Vagina (tissue), 2 donors: ENCODE measurements at regions not wholly inside any gene's neighbourhood (a gene's known extent, or its start where the extent isn't known, plus 50 kb on each side); places are given as distances from the start of the nearest gene placed in this dataset.

Experiments used
- DNase-seq, 2 donors: peaks; one replicate each; pipeline ENCODE4 v3.0.0-alpha.2; 2017; ENCODE audit errors: extremely low spot score in 2 of 2
- H3K27ac ChIP-seq: fragments of 200-600 bp; sonication (generic); one replicate; pipeline ENCODE4 v1.5.1; 2019
- H3K27me3 ChIP-seq: fragments of 200-600 bp; sonication (generic); one replicate; pipeline ENCODE4 v1.5.1; 2019
- H3K36me3 ChIP-seq, 2 donors: fragments of 200-600 bp; sonication (generic); one replicate each; pipeline ENCODE4 v1.5.1; 2017 to 2019
- H3K4me1 ChIP-seq: fragments of 200-600 bp; sonication (generic); one replicate; pipeline ENCODE4 v1.5.1; 2019
- H3K4me3 ChIP-seq, 2 donors: fragments of 200-600 bp; sonication (generic); 1 replicate in 1 of 2; 2 replicates in 1 of 2; pipeline ENCODE4 v1.5.1; 2016 to 2019
- H3K9me3 ChIP-seq: fragments of 200-600 bp; sonication (generic); one replicate; pipeline ENCODE4 v1.5.1; 2019
- CTCF ChIP-seq, 3 experiments: fragments of 450-650 bp in 2 of 3; fragments of 200-600 bp in 1 of 3; sonication (generic) in 1 of 3; IDR thresholded peaks; one replicate each; pipeline ENCODE4 v1.5.1; 2017 to 2019; ENCODE audit warnings: antibody characterized with exemption in 3 of 3, mild to moderate bottlenecking in 2 of 3, moderate library complexity in 2 of 3
- POLR2A ChIP-seq, 2 donors: fragments of 450-650 bp; IDR thresholded peaks; one replicate each; pipeline ENCODE4 v1.6.1; 2017; ENCODE audit warnings: antibody characterized with exemption in 2 of 2, mild to moderate bottlenecking in 2 of 2, moderate library complexity in 2 of 2
- POLR2AphosphoS5 ChIP-seq, 2 donors: sonication (generic); formaldehyde crosslinking; IDR thresholded peaks; one replicate each; pipeline ENCODE4 v1.9.0; 2017; ENCODE audit warnings: antibody characterized with exemption in 2 of 2, mild to moderate bottlenecking in 2 of 2, low read depth in 1 of 2; ENCODE audit not compliant: insufficient read depth in 1 of 2
- intact Hi-C: fragments of 100-400 bp; cut with DNase I; formaldehyde crosslinking; loops from one replicate; pipeline ENCODE4 v1.15.1; 2023

DNA sequence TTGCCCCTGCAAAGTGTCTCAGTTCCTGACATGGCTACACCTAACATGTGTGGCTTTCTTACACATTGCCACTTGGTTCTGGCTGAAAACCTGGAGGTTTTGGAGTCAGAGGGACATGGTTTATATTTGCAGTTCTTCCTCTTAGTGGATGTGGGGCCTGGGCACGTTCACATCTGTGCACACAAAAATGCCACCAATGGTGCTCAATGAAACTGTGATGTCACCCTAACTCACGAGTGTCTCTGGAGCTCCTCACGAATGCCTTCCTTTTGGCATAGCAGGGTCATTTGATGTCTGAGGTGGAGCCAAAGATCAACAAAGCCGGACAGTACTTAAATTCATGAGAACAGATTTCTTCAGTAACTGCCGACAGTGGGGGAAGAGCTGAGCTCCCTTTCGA is 231.7 kb upstream of the HS6ST1 start:
- intact Hi-C loops = no loop called here
- Histone ChIP-seq H3K36me3 (no peaks in the 10 kb centered on the region), H3K4me3 (no peak overlapping the region), H3K4me1 (no peaks in the 10 kb centered on the region), H3K27me3 (no peaks in the 10 kb centered on the region), H3K27ac (no peak overlapping the region), H3K9me3 (no peaks in the 10 kb centered on the region)
- TF ChIP-seq CTCF (IDR thresholded peaks at IDR 0.05) = no peak
- no peak for TF ChIP-seq POLR2AphosphoS5 (IDR thresholded peaks at IDR 0.05; ENCODE audit: insufficient read depth in 1 of 2, low read depth in 1 of 2)
- TF ChIP-seq POLR2A (IDR thresholded peaks at IDR 0.05) = no peak
- DNase-seq = no peak

DNA sequence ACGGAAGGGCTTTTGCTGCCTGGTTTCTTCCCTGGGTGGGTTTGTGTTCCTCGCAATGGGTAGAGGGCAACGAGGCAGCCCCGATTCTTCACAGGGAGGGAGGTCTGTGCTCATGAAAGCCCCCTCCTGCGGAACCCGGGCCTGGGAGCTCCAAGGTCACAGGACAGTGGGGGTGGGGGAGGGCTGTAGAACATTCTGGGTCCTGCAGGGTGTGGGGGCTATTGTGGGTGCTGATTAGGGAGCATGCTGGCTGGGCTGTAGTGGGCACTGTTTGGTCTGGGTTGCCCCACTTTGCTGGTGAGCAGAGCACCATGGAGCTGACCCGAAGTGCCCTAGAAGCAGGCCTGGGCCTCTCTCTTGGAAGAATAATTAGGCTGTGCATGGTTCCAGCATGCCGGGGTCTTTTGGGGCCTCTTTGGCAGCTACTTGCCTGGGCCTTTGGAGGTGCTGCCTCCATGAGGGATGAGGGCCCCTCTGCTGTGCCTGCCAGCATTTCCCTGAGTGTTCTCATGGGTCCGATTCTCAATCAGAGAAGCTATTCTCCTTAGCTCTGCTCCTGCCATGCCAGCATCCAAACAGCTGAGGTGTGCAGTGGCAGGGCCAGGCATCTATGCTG is 232.2 kb upstream of the HS6ST1 start:
- H3K27ac ChIP-seq = no peak overlapping the region
- no peak for TF ChIP-seq POLR2A (IDR thresholded peaks at IDR 0.05)
- TF ChIP-seq POLR2AphosphoS5 (IDR thresholded peaks at IDR 0.05; ENCODE audit: insufficient read depth in 1 of 2, low read depth in 1 of 2) = no peak
- TF ChIP-seq CTCF (IDR thresholded peaks at IDR 0.05) = no peak
- H3K36me3 ChIP-seq = no peaks in the 10 kb centered on the region
- H3K27me3 ChIP-seq = no peaks in the 10 kb centered on the region
- H3K4me3 ChIP-seq = no peak overlapping the region
- H3K4me1 ChIP-seq = no peaks in the 10 kb centered on the region
- DNase-seq = no peak
- intact Hi-C loops = no loop called here
- no peaks in the 10 kb centered on the region for H3K9me3 ChIP-seq

GRCh38 chr2:128551435-128551834 is 232.8 kb upstream of the HS6ST1 start:
- Histone ChIP-seq H3K9me3 (no peaks in the 10 kb centered on the region), H3K4me3 (no peak overlapping the region), H3K4me1 (no peaks in the 10 kb centered on the region), H3K27me3 (no peaks in the 10 kb centered on the region), H3K27ac (no peak overlapping the region), H3K36me3 (no peaks in the 10 kb centered on the region)
- TF ChIP-seq POLR2AphosphoS5 (IDR thresholded peaks at IDR 0.05; ENCODE audit: insufficient read depth in 1 of 2, low read depth in 1 of 2) (no peak), POLR2A (IDR thresholded peaks at IDR 0.05) (no peak), CTCF (IDR thresholded peaks at IDR 0.05) (no peak)
- no peak for DNase-seq
- intact Hi-C loops = no loop called here

GRCh38 chr2:128552141-128552805 is 233.6 kb upstream of the HS6ST1 start:
- no peak overlapping the region for H3K4me3 ChIP-seq
- H3K9me3 ChIP-seq = no peaks in the 10 kb centered on the region
- H3K27me3 ChIP-seq = no peaks in the 10 kb centered on the region
- intact Hi-C loops = no loop called here
- H3K4me1 ChIP-seq = no peaks in the 10 kb centered on the region
- DNase-seq = no peak
- no peaks in the 10 kb centered on the region for H3K36me3 ChIP-seq
- TF ChIP-seq POLR2A (IDR thresholded peaks at IDR 0.05) (no peak), POLR2AphosphoS5 (IDR thresholded peaks at IDR 0.05; ENCODE audit: insufficient read depth in 1 of 2, low read depth in 1 of 2) (no peak), CTCF (IDR thresholded peaks at IDR 0.05) (no peak)
- no peak overlapping the region for H3K27ac ChIP-seq

DNA sequence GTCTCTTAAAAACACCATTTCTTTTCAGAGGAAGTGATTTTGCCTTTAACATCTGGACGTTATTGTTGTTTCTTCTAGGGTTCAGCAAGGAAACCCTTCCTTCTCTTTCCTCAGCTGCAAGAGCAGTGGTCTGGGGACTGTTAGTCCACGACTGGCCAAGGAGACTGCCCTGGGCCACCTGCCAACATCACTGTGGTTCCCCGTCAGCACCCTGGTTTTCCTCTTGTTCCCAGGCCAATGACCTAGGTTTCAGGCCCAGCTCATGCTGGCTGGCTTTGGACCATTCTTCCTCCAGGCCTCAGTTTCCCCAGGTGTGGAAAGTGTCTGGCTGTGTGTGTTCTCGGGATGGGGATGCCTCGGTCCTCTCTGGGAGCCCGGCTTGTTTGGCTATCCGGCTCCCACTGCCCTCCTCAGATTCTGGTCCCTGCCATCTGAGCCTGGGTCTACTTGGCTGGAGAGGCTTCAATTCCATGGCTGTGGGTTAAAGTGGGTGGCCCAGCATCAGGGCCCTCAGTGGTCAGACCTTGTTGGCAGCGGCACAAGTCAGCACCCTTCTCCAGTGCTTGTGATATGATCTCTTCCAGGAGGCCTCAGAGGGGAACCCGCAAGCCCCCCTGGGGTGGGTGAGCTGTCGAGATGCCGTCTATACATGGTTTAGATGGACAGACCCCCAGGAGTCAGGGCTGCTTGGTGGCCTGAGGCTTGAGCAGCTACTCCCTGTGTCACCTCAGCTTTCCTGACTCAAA is 234.3 kb upstream of the HS6ST1 start:
- Histone ChIP-seq H3K4me1 (no peaks in the 10 kb centered on the region), H3K27me3 (no peaks in the 10 kb centered on the region), H3K9me3 (no peaks in the 10 kb centered on the region), H3K4me3 (no peak overlapping the region), H3K36me3 (no peaks in the 10 kb centered on the region), H3K27ac (no peak overlapping the region)
- intact Hi-C loops = no loop called here
- TF ChIP-seq CTCF (IDR thresholded peaks at IDR 0.05) (no peak), POLR2A (IDR thresholded peaks at IDR 0.05) (no peak), POLR2AphosphoS5 (IDR thresholded peaks at IDR 0.05; ENCODE audit: insufficient read depth in 1 of 2, low read depth in 1 of 2) (no peak)
- DNase-seq = no peak
